ENCODE measurements at regions not wholly inside any gene's neighbourhood (a gene's known extent, or its start where the extent isn't known, plus 50 kb on each side); places are given as distances from the start of the nearest gene placed in this dataset.
A peak's percentile ranks its signal among the peaks of the same experiment; 100 is the strongest.

- H3K27me3 Mint-ChIP-seq, result peaks cover 22% of the 10 kb centered on the region
- no peaks in the 10 kb centered on the region for H3K4me1 Mint-ChIP-seq
- H3K36me3 Mint-ChIP-seq (ENCODE audit: low read depth), result no peaks in the 10 kb centered on the region
- no peaks in the 10 kb centered on the region for H3K9me3 Mint-ChIP-seq
- no peak overlapping the region for H3K4me3 Mint-ChIP-seq
- intact Hi-C loops (cut with micrococcal nuclease), result no loop called here
- no peak for DNase-seq
- H3K27ac Mint-ChIP-seq, result no peak overlapping the region
Observed at GRCh38 chr15:69597061-69597592, 144.5 kb downstream of the RPLP1 start.

DNA sequence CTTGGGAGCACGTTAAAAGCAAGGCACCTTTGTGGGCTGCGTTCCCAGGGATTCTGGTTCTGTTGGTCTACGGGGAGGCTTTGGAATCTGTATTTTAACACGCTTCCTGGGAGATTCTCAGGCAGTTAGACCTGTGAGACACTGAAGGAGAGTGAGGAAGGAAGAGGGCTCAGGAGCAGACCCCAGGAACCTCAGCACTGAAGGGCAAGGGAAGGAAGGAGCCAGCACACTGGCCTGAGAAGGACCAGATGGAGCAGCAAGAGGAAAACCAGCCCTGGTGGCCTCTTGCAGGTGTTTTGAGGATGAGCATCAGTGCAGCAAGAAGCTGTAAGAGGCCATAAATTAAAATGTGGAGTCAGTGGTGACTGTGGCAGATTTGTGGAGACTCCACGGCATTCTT is 146.7 kb downstream of the RPLP1 start:
- H3K4me3 Mint-ChIP-seq, result no peak overlapping the region
- no peak for DNase-seq
- H3K4me1 Mint-ChIP-seq, result no peaks in the 10 kb centered on the region
- H3K9me3 Mint-ChIP-seq, result no peaks in the 10 kb centered on the region
- H3K36me3 Mint-ChIP-seq (ENCODE audit: low read depth), result no peaks in the 10 kb centered on the region
- H3K27ac Mint-ChIP-seq, result no peak overlapping the region
- intact Hi-C loops (cut with micrococcal nuclease), result no loop called here
- H3K27me3 Mint-ChIP-seq, result peaks cover 32% of the 10 kb centered on the region

DNA sequence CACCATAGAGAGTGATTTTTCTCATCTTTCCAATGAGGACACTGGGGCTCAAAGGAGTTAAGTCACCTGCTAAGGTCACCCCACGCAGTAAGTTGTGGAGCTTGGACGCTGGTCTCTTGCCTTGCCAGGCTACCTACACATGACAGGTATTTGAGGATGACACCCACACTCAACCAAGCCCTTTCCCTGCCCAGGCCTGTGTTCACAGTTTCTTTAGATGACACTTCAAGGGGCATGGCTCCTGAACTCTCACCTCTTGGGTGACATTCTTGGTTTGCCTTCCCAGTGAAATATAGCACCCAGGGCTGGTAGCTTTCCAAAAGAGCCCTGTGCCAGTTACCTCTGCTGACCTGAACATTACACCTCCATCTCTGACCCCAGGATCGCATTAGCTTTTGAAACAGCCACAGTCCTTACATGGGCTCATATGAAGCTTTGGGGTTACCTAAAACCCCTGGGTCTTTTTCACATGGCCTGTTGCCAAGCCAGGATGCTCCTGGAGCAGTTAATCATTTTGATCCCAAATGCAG is 148.0 kb downstream of the RPLP1 start:
- no peaks in the 10 kb centered on the region for H3K4me1 Mint-ChIP-seq
- no peaks in the 10 kb centered on the region for H3K9me3 Mint-ChIP-seq
- no peak for DNase-seq

GRCh38 chr15:69601711-69602504 is 149.3 kb downstream of the RPLP1 start:
- H3K4me3 Mint-ChIP-seq, result no peak overlapping the region
- H3K9me3 Mint-ChIP-seq, result no peaks in the 10 kb centered on the region
- no peaks in the 10 kb centered on the region for H3K36me3 Mint-ChIP-seq (ENCODE audit: low read depth)

More for the DNA sequence above, 148.0 kb downstream of the RPLP1 start:
- no peaks in the 10 kb centered on the region for H3K36me3 Mint-ChIP-seq (ENCODE audit: low read depth)
- no peak overlapping the region for H3K27ac Mint-ChIP-seq
- intact Hi-C loops (cut with micrococcal nuclease), result no loop called here
- H3K27me3 Mint-ChIP-seq, result peaks cover 32% of the 10 kb centered on the region
- no peak overlapping the region for H3K4me3 Mint-ChIP-seq

DNA sequence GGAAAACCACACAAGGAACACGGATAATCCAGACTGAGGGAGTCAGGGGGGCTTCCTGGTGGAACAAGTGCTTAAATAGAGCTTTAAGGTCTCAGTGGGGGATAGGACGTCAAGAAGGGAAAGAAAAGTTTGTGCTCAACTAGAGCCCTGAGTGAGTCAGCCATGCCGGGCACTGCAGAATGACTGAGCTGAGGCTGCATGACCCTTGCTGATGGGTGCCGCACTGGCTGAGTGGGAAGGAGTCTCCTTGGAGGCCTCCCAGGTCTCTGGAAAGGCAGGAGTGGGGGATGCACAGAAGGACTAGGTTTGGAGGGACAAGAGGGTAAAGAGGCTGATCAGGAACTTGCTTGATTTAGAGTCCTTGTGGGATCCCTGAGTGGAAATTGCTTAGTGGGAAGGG is 150.3 kb downstream of the RPLP1 start:
- Mint-ChIP-seq H3K4me3 (no peak overlapping the region), H3K27ac (no peak overlapping the region), H3K36me3 (ENCODE audit: low read depth) (no peaks in the 10 kb centered on the region), H3K4me1 (peaks cover 7% of the 10 kb centered on the region), H3K27me3 (peaks cover 25% of the 10 kb centered on the region), H3K9me3 (no peaks in the 10 kb centered on the region)
- intact Hi-C loops (cut with micrococcal nuclease), result no loop called here
- no peak for DNase-seq

More at GRCh38 chr15:69601711-69602504, 149.3 kb downstream of the RPLP1 start:
- intact Hi-C loops (cut with micrococcal nuclease), result no loop called here
- H3K27me3 Mint-ChIP-seq, result peaks cover 28% of the 10 kb centered on the region
- no peak overlapping the region for H3K27ac Mint-ChIP-seq
- H3K4me1 Mint-ChIP-seq, result peaks cover 7% of the 10 kb centered on the region
- DNase-seq, result no peak

DNA sequence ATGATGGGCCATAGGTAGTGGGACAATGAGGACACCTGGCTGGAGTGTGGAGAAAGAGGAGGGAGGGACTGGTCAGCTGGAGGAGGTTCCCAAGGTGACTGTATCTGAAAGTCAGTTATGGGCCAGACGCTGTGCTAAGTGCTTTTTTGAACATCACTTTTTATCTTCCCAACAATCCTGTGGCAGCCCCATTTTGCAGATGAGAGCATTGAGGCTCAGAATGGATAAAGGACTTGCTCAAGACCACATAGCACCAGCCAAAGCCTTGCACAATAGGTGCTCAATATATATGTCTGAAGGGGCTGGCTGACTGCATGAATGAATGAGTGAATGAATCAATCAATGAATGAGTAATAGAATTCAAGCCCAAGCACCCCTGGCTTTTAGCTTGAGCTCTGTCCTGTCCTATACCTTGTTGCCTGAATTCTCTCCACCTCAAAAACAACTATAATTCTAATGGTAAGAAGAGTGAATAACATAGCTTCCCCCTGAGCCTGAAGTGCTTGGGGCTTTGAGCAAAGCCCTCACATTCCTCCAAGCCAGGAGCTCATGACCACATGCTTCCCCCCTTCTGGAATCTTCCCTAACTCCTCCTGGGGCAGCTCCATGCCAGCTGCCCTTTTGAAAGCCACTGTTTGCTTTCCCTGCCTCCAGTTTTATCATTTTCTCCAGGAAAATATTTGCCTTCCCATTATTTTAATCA is 150.9 kb downstream of the RPLP1 start:
- Mint-ChIP-seq H3K36me3 (ENCODE audit: low read depth) (no peaks in the 10 kb centered on the region), H3K4me1 (peaks cover 7% of the 10 kb centered on the region), H3K27ac (no peak overlapping the region), H3K4me3 (no peak overlapping the region), H3K9me3 (no peaks in the 10 kb centered on the region), H3K27me3 (peaks cover 21% of the 10 kb centered on the region)
- no peak for DNase-seq
- intact Hi-C loops (cut with micrococcal nuclease), result no loop called here

- H3K36me3 Mint-ChIP-seq (ENCODE audit: low read depth), result no peaks in the 10 kb centered on the region
- H3K27ac Mint-ChIP-seq, result no peak overlapping the region
- H3K9me3 Mint-ChIP-seq, result no peaks in the 10 kb centered on the region
- H3K4me3 Mint-ChIP-seq, result no peak overlapping the region
- H3K27me3 Mint-ChIP-seq, result peaks cover 17% of the 10 kb centered on the region
- DNase-seq, result no peak
- H3K4me1 Mint-ChIP-seq, result peaks cover 9% of the 10 kb centered on the region
- intact Hi-C loops (cut with micrococcal nuclease), result no loop called here
Observed at GRCh38 chr15:69604072-69604411, 151.4 kb downstream of the RPLP1 start.

GRCh38 chr15:69606144-69606543 is 153.5 kb downstream of the RPLP1 start:
- Mint-ChIP-seq H3K36me3 (ENCODE audit: low read depth) (no peaks in the 10 kb centered on the region), H3K4me1 (peaks cover 14% of the 10 kb centered on the region), H3K4me3 (no peak overlapping the region), H3K9me3 (no peaks in the 10 kb centered on the region), H3K27me3 (peaks cover 14% of the 10 kb centered on the region), H3K27ac (no peak overlapping the region)
- no peak for DNase-seq
- intact Hi-C loops (cut with micrococcal nuclease), result no loop called here

DNA sequence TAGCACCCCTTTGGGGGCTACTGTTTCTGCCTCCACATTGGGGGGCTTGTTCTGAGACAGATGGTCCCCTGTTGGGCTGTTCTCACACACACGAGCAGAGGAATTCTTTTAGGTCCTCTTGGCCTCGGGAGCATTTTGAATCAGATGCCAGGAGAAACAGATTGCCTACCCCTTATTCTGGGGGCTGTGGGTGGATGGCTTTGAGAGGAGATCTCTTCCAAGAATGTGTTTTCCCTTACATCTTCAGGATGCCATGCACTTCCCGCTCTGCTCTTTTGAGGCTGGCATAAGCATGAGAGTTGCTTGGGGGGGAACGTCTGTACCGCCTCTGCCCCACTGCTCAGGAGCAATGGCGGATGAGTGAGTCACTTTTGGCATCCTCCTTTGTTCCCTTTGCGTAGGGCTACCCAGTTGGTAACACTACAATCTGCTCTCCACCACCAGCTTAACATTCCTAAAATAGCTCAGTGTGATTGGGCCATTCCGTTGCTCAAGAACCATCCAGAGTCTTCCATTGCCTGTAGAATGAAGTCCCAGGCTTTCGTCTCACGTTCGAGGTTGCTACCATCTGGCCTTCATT is 154.4 kb downstream of the RPLP1 start:
- DNase-seq, result no peak
- Mint-ChIP-seq H3K9me3 (no peaks in the 10 kb centered on the region), H3K4me3 (no peak overlapping the region), H3K27me3 (peaks cover 14% of the 10 kb centered on the region), H3K27ac (no peak overlapping the region), H3K36me3 (ENCODE audit: low read depth) (no peaks in the 10 kb centered on the region), H3K4me1 (peaks cover 14% of the 10 kb centered on the region)
- intact Hi-C loops (cut with micrococcal nuclease), result no loop called here

DNA sequence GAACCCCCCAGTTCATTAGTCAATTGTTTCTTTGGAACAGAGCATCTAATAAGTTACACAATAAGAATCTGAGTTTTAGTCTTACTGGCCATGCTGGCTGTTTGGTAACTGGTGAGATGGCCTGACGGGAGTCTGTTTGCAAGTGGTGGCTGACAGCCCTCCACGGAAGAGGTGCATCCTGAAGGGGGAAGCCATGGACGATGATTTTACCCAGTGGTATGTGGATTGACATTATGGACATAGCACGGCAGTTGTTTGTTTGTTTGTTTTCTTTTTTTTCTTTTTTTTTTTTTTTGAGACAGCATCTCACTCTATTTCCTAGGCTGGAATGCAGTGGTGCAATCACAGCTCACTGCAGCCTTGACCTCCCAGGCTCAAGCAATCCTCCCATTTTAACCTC is 156.0 kb downstream of the RPLP1 start:
- no peaks in the 10 kb centered on the region for H3K9me3 Mint-ChIP-seq

DNA sequence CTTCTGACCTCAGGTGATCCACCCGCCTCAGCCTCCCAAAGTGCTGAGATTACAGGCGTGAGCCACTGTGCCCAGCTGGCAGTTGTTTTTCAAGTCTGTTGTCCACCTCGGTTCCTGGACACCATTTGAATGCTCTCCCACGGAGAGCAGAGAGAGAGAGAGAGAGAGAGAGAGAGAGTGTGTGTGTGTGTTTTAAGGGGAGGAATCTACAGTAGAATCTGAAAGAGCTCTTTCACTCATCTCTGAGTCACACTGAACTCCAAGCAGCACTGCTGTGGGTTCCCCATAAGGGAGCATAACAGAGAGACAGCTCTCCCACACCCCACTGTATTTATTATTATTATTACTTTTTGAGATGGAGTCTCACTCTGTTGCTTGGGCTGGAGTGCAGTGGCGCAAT is 156.6 kb downstream of the RPLP1 start:
- no peak overlapping the region for H3K4me3 Mint-ChIP-seq
- H3K27ac Mint-ChIP-seq, result no peak overlapping the region
- H3K27me3 Mint-ChIP-seq, result peaks cover 6% of the 10 kb centered on the region
- H3K9me3 Mint-ChIP-seq, result no peaks in the 10 kb centered on the region
- intact Hi-C loops (cut with micrococcal nuclease), result no loop called here
- no peaks in the 10 kb centered on the region for H3K36me3 Mint-ChIP-seq (ENCODE audit: low read depth)
- peaks cover 14% of the 10 kb centered on the region for H3K4me1 Mint-ChIP-seq
- DNase-seq, result no peak

More for the DNA sequence above, 156.0 kb downstream of the RPLP1 start:
- Mint-ChIP-seq H3K4me3 (no peak overlapping the region), H3K27me3 (peaks cover 6% of the 10 kb centered on the region), H3K27ac (no peak overlapping the region), H3K4me1 (peaks cover 14% of the 10 kb centered on the region), H3K36me3 (ENCODE audit: low read depth) (no peaks in the 10 kb centered on the region)
- intact Hi-C loops (cut with micrococcal nuclease), result no loop called here
- DNase-seq, result no peak

DNA sequence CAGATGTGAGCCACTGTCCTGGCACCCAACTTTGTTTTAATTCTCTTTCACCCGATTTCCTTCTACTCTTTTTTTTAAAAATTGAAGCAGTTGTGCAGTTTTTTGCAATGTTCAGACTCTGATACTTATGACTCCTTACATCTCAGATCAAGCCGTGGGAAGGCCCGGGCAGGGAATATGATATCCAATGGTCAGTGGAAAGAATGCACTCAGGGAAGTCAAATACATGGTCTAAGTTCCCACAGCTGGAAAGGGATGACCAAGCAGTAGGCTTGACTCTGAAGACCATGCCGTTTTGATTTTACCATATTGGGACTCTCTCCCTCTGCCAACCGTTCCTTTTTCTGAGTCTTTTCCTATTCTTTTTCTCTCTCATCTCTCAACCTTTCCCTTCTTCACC is 157.2 kb downstream of the RPLP1 start:
- H3K36me3 Mint-ChIP-seq (ENCODE audit: low read depth), result no peaks in the 10 kb centered on the region
- peaks cover 14% of the 10 kb centered on the region for H3K4me1 Mint-ChIP-seq
- H3K27me3 Mint-ChIP-seq, result peaks cover 9% of the 10 kb centered on the region
- no peak overlapping the region for H3K27ac Mint-ChIP-seq
- no peak for DNase-seq
- H3K9me3 Mint-ChIP-seq, result no peaks in the 10 kb centered on the region
- intact Hi-C loops (cut with micrococcal nuclease), result no loop called here
- no peak overlapping the region for H3K4me3 Mint-ChIP-seq

DNA sequence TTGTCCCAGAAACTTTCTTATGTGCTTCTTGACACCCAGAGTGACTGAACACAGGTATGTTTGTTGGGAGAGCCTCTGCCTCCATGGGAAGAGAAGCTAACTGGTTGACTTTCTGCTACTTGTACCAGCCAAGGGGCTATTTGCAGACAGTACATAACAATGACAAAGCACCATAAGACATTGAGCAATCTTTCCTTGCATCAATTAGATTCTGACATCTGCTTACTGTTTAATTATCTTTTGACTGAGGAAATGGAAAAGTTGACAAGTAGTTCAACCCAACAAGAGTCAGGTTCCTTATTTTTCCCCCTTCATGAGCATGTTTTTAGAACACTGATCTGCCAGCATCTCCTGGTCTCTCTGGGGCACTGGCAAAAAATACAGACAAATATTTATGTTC is 157.7 kb downstream of the RPLP1 start:
- intact Hi-C loops (cut with micrococcal nuclease), result no loop called here
- H3K36me3 Mint-ChIP-seq (ENCODE audit: low read depth), result no peaks in the 10 kb centered on the region
- no peaks in the 10 kb centered on the region for H3K9me3 Mint-ChIP-seq
- DNase-seq, result no peak
- H3K4me3 Mint-ChIP-seq, result no peak overlapping the region
- H3K27me3 Mint-ChIP-seq, result peaks cover 9% of the 10 kb centered on the region
- H3K27ac Mint-ChIP-seq, result peak overlapping the region; percentile 3
- peaks cover 14% of the 10 kb centered on the region for H3K4me1 Mint-ChIP-seq

DNA sequence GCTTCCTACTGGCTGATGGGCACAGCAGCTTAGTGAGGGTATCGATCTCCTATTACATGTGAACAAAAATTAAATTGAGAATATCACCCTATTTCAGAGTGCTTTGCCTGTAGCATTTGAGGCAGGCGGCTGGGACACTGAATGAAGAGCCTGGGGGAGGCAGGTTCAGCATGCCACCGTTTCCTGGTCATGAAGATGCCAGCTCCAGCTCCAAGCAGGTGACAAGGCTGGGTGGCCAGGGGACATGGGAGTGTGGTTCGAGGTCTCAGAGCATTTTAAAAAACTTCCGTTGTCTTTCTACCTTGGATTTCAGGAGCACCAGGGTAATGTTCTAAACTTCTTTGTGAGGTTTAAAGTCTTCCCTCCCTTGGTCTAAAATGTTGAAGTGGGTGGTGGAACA is 158.2 kb downstream of the RPLP1 start:
- Mint-ChIP-seq H3K4me1 (peaks cover 12% of the 10 kb centered on the region), H3K9me3 (no peaks in the 10 kb centered on the region), H3K4me3 (no peak overlapping the region), H3K27me3 (peaks cover 9% of the 10 kb centered on the region), H3K36me3 (ENCODE audit: low read depth) (no peaks in the 10 kb centered on the region), H3K27ac (no peak overlapping the region)
- intact Hi-C loops (cut with micrococcal nuclease), result no loop called here
- DNase-seq, result no peak

Measured in activated CD4-positive, alpha-beta T cell treated with anti-CD3 and anti-CD28 coated beads, Interleukin-2, amount 10 ng/mL, durations not matched to agents 24 days and 14 days (primary cell).